ENCODE measurements at regions not wholly inside any gene's neighbourhood (a gene's known extent, or its start where the extent isn't known, plus 50 kb on each side); places are given as distances from the start of the nearest gene placed in this dataset.

GRCh38 chr1:88433556-88433955, 250.5 kb upstream of the PKN2 start:
- H3K27me3 ChIP-seq, result no peaks in the 10 kb centered on the region
- no peaks in the 10 kb centered on the region for H3K4me1 ChIP-seq
- no peak for DNase-seq
- H3K36me3 ChIP-seq, result no peaks in the 10 kb centered on the region
- intact Hi-C loops (cut with DNase I), result no loop called here
- H3K4me3 ChIP-seq, result no peak overlapping the region
- no peak for TF ChIP-seq POLR2A (IDR thresholded peaks at IDR 0.05)
- TF ChIP-seq, protein P1, sequence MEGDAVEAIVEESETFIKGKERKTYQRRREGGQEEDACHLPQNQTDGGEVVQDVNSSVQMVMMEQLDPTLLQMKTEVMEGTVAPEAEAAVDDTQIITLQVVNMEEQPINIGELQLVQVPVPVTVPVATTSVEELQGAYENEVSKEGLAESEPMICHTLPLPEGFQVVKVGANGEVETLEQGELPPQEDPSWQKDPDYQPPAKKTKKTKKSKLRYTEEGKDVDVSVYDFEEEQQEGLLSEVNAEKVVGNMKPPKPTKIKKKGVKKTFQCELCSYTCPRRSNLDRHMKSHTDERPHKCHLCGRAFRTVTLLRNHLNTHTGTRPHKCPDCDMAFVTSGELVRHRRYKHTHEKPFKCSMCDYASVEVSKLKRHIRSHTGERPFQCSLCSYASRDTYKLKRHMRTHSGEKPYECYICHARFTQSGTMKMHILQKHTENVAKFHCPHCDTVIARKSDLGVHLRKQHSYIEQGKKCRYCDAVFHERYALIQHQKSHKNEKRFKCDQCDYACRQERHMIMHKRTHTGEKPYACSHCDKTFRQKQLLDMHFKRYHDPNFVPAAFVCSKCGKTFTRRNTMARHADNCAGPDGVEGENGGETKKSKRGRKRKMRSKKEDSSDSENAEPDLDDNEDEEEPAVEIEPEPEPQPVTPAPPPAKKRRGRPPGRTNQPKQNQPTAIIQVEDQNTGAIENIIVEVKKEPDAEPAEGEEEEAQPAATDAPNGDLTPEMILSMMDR (IDR thresholded peaks at IDR 0.05), result no peak
- peaks cover 0 to 55% (median 4%) of the 10 kb centered on the region in 12 donors for H3K9me3 ChIP-seq
- no peak overlapping the region for H3K27ac ChIP-seq
- WGBS, 4 donors, result 85 to 100% (median 92%) methylated on average over 1 of the region's 1 CpG
- no peak for ATAC-seq

DNA sequence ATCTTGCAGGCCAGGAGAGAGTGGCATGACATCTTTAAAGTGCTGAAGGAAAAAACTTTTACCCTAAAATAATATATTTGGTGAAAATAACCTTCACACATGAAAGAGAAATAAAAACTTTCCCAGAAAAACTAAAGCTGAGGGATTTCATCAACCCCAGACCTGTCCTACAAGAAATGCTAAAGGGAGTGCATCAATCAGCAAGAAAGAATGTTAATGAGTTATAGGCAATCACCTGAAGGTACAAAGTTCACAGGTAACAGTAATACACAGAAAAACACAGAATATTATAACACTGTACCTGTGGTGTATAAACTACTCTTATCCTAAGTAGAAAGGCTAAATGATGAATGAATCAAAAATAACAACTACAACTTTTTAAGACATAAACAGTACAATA, 249.2 kb upstream of the PKN2 start:
- no peak for TF ChIP-seq POLR2A (IDR thresholded peaks at IDR 0.05)
- TF ChIP-seq, protein P1 (IDR thresholded peaks at IDR 0.05), result no peak
- intact Hi-C loops (cut with DNase I), result no loop called here
- no peak overlapping the region for H3K27ac ChIP-seq
- H3K9me3 ChIP-seq, result peaks cover 0 to 56% (median 4%) of the 10 kb centered on the region in 12 donors
- H3K36me3 ChIP-seq, result no peaks in the 10 kb centered on the region
- ATAC-seq (no peak), DNase-seq (no peak)
- no peaks in the 10 kb centered on the region for H3K4me1 ChIP-seq
- H3K27me3 ChIP-seq, result no peaks in the 10 kb centered on the region
- no peak overlapping the region for H3K4me3 ChIP-seq

DNA sequence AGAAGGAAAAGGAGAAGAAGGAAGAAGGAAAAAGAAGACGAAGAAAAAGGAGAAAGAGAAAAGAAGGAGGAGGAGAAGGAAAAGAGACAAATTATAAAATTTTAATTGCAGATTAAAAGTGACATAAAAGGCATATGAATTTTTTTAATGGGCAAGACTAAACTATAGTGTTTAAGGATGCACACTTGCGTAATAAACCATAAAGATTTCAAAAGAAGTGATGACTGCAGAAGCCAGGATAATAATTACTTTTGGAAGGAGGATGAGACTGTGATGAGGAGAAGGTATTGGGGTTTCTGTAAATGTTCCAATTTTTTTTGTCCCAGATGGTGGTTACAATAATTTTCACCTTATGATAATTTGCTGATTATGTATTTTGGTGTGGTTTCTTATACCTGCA, 243.1 kb upstream of the PKN2 start:
- intact Hi-C loops (cut with DNase I), result no loop called here
- no peak for TF ChIP-seq POLR2A (IDR thresholded peaks at IDR 0.05)
- DNase-seq (no peak), ATAC-seq (no peak)
- H3K27ac ChIP-seq, result no peak overlapping the region
- no peaks in the 10 kb centered on the region for H3K4me1 ChIP-seq
- WGBS, 4 donors, result 81 to 91% (median 89%) methylated on average over 2 of the region's 2 CpGs
- no peak overlapping the region for H3K4me3 ChIP-seq
- no peaks in the 10 kb centered on the region for H3K27me3 ChIP-seq
- peaks cover 0 to 39% (median 3%) of the 10 kb centered on the region in 12 donors for H3K9me3 ChIP-seq
- no peaks in the 10 kb centered on the region for H3K36me3 ChIP-seq

DNA sequence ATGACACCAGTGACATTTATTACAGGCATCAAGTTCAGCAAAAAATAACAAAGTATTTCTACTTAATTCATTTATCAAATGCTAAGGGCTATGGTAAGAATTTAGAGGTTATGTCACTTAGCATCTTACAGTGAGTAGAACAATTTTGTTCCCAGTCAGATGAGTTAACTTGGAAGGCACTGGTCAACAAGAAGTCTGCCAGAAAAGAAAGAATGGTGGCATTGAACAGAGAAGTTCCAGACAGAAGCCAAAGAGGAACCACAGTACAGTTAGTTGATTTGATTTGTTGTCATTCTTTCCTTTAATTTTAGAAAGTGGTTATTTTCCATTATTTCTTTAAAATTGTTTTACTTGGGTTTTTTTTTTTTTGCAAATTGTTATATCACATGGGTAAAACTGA, 232.2 kb upstream of the PKN2 start:
- no peaks in the 10 kb centered on the region for H3K36me3 ChIP-seq
- H3K27ac ChIP-seq, result no peak overlapping the region
- no peaks in the 10 kb centered on the region for H3K27me3 ChIP-seq
- no peak overlapping the region for H3K4me3 ChIP-seq
- TF ChIP-seq POLR2A (IDR thresholded peaks at IDR 0.05), result no peak
- TF ChIP-seq, protein P1 (IDR thresholded peaks at IDR 0.05), result no peak
- ATAC-seq (no peak), DNase-seq (no peak)
- H3K4me1 ChIP-seq, result no peaks in the 10 kb centered on the region
- H3K9me3 ChIP-seq, result peaks cover 0 to 10% (median 0%) of the 10 kb centered on the region in 12 donors
- intact Hi-C loops (cut with DNase I), result no loop called here

GRCh38 chr1:88453295-88453694, 230.8 kb upstream of the PKN2 start:
- H3K4me1 ChIP-seq, result no peaks in the 10 kb centered on the region
- intact Hi-C loops (cut with DNase I), result no loop called here
- TF ChIP-seq POLR2A (IDR thresholded peaks at IDR 0.05), result no peak
- TF ChIP-seq, protein P1 (IDR thresholded peaks at IDR 0.05), result no peak
- ATAC-seq, result no peak
- no peak overlapping the region for H3K27ac ChIP-seq
- no peak overlapping the region for H3K4me3 ChIP-seq
- WGBS, 4 donors, result 78 to 88% (median 84%) methylated on average over 7 of the region's 7 CpGs
- H3K36me3 ChIP-seq, result no peaks in the 10 kb centered on the region
- no peaks in the 10 kb centered on the region for H3K27me3 ChIP-seq
- no peak for DNase-seq
- H3K9me3 ChIP-seq, result peaks cover 0 to 10% (median 0%) of the 10 kb centered on the region in 12 donors
